ENCODE measurements at regions not wholly inside any gene's neighbourhood (a gene's known extent, or its start where the extent isn't known, plus 50 kb on each side); places are given as distances from the start of the nearest gene placed in this dataset.

DNA sequence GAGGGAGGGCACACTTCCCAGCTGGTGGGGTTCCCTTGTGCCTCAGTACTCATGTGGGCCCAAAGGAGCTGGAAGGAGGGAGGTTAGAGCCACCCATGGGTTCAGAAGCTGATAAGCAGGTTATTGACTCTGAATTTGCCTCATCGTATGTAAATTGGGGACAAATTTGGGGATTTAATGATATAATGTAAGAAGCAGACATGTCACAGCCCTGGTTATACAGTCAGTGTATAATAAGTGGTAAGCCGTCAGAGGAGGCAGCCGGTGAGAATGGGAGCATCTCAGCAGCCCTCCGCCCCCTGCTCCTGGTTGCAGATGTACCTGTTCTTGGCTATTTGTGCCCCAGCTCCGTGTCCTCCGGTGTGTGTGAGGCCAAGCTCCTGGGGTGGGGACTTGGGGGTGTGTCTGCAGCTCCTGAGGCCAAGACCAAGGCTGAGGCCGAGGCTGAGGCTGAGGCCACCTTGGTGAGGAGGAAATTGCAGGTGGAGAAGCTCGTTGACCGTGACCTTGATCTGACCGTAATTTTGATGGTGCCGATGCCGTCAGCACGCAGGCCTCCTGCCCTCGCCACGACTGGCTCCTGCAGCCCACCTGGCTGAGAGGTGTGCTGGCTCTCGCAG lies 288.1 kb downstream of the SEC14L1 start:
- TF ChIP-seq, protein P1, sequence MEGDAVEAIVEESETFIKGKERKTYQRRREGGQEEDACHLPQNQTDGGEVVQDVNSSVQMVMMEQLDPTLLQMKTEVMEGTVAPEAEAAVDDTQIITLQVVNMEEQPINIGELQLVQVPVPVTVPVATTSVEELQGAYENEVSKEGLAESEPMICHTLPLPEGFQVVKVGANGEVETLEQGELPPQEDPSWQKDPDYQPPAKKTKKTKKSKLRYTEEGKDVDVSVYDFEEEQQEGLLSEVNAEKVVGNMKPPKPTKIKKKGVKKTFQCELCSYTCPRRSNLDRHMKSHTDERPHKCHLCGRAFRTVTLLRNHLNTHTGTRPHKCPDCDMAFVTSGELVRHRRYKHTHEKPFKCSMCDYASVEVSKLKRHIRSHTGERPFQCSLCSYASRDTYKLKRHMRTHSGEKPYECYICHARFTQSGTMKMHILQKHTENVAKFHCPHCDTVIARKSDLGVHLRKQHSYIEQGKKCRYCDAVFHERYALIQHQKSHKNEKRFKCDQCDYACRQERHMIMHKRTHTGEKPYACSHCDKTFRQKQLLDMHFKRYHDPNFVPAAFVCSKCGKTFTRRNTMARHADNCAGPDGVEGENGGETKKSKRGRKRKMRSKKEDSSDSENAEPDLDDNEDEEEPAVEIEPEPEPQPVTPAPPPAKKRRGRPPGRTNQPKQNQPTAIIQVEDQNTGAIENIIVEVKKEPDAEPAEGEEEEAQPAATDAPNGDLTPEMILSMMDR (IDR thresholded peaks at IDR 0.05), result no peak
- TF ChIP-seq POLR2A (IDR thresholded peaks at IDR 0.05), result no peak
